Calu3 (cell line): ENCODE measurements at regions not wholly inside any gene's neighbourhood (a gene's known extent, or its start where the extent isn't known, plus 50 kb on each side); places are given as distances from the start of the nearest gene placed in this dataset.

Experiments used
- BruUV-seq: library from RNA; stranded (reverse); fragments of 400-500 nt; replicated peaks from 2 replicates; lab custom pipeline; 2021; lab: Mats Ljungman, UMichigan
- CTCF ChIA-PET: fragments of 300-600 bp; sonication (Branson Sonifier 250); formaldehyde crosslinking; loops from one replicate; lab custom pipeline; 2022; ENCODE audit warnings: antibody characterized with exemption; lab: Charles Lee
- DNase-seq: peaks from one replicate; pipeline ENCODE4 v3.0.0; 2022
- H3K27ac Mint-ChIP-seq: one replicate; pipeline ENCODE4 v1.8.0; 2022; ENCODE audit warnings: mixed read lengths; ENCODE audit not compliant: unreplicated experiment
- H3K27me3 Mint-ChIP-seq: one replicate; pipeline ENCODE4 v1.8.0; 2022; ENCODE audit warnings: mixed read lengths; ENCODE audit not compliant: unreplicated experiment
- H3K36me3 Mint-ChIP-seq: one replicate; pipeline ENCODE4 v1.8.0; 2022; ENCODE audit warnings: mild to moderate bottlenecking, moderate library complexity, mixed read lengths; ENCODE audit not compliant: insufficient read depth, unreplicated experiment
- H3K4me1 Mint-ChIP-seq: one replicate; pipeline ENCODE4 v1.8.0; 2022; ENCODE audit warnings: mild to moderate bottlenecking, low read depth, mixed read lengths; ENCODE audit not compliant: unreplicated experiment
- H3K4me3 Mint-ChIP-seq: one replicate; pipeline ENCODE4 v1.8.0; 2022; ENCODE audit warnings: mild to moderate bottlenecking, low read depth, moderate library complexity, mixed read lengths; ENCODE audit not compliant: unreplicated experiment
- H3K9me3 Mint-ChIP-seq: one replicate; pipeline ENCODE4 v1.8.0; 2022; ENCODE audit warnings: low read depth, mixed read lengths; ENCODE audit not compliant: unreplicated experiment
- intact Hi-C: fragments of 100-400 bp; cut with micrococcal nuclease; formaldehyde crosslinking; loops from one replicate; pipeline ENCODE4 v1.10.0; 2022; ENCODE audit not compliant: unreplicated experiment
- TF ChIP-seq, protein P1 (sequence below): fragments of 200-600 bp; IDR thresholded peaks from one replicate; pipeline ENCODE4 v1.8.0; 2022; ENCODE audit warnings: antibody characterized with exemption; ENCODE audit not compliant: unreplicated experiment

DNA sequence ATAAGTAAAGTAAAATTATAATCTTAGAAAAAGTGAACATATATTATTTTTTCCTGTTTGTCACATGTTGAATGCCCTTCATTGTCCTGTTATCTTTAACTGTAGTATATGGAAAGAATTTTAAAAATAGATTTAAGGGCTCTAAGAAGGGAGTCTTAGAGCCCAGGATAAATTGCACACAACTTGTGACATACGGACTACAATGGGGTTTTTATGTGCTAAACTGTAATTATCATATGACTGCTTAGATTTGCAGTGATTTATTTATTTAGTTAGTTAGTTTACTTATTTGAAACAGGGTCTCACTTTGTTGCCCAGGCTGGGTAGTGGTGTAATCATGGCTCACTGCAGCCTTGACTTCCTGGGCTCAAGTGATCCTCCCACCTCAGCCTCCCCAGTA lies 187.8 kb upstream of the HMGA2 start:
- H3K27ac Mint-ChIP-seq: peak overlapping the region; percentile 82
- DNase-seq: no peak
- TF ChIP-seq, protein P1, sequence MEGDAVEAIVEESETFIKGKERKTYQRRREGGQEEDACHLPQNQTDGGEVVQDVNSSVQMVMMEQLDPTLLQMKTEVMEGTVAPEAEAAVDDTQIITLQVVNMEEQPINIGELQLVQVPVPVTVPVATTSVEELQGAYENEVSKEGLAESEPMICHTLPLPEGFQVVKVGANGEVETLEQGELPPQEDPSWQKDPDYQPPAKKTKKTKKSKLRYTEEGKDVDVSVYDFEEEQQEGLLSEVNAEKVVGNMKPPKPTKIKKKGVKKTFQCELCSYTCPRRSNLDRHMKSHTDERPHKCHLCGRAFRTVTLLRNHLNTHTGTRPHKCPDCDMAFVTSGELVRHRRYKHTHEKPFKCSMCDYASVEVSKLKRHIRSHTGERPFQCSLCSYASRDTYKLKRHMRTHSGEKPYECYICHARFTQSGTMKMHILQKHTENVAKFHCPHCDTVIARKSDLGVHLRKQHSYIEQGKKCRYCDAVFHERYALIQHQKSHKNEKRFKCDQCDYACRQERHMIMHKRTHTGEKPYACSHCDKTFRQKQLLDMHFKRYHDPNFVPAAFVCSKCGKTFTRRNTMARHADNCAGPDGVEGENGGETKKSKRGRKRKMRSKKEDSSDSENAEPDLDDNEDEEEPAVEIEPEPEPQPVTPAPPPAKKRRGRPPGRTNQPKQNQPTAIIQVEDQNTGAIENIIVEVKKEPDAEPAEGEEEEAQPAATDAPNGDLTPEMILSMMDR: no peak
- CTCF ChIA-PET: interaction anchor here (2.0 kb wide), 1 partner anchor 9 kb away, joined by 4 read pairs; no protein-coding TSS in a partner anchor
- peaks cover 40% of the 10 kb centered on the region for H3K4me1 Mint-ChIP-seq
- BruUV-seq: no TSS peak
- no peak overlapping the region for H3K4me3 Mint-ChIP-seq
- intact Hi-C loops: no loop called here
- peaks cover 14% of the 10 kb centered on the region for H3K36me3 Mint-ChIP-seq
- H3K27me3 Mint-ChIP-seq: no peaks in the 10 kb centered on the region
- H3K9me3 Mint-ChIP-seq: no peaks in the 10 kb centered on the region

DNA sequence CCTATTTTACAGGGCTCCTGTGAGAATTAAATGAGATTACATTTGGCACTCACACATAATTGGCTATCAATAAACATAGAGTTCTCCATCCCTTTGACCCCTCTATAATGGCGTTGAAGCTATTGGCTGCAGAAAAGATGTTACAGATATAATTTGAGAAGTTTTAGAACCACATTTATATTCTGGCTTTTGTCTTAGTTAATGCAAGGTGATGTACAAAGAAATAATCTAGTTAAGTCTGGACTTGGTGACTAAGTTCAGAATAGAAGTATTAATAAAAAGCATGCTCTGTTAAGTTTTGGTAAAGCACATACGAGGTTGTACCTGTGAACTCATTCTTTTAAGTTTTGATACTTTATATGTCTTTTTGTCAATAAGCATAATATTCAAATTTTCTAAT lies 187.1 kb upstream of the HMGA2 start:
- H3K4me3 Mint-ChIP-seq: no peak overlapping the region
- H3K4me1 Mint-ChIP-seq: peaks cover 33% of the 10 kb centered on the region
- peaks cover 7% of the 10 kb centered on the region for H3K36me3 Mint-ChIP-seq
- peaks cover 4% of the 10 kb centered on the region for H3K9me3 Mint-ChIP-seq
- no peaks in the 10 kb centered on the region for H3K27me3 Mint-ChIP-seq
- DNase-seq: no peak
- intact Hi-C loops: no loop called here
- BruUV-seq: no TSS peak
- CTCF ChIA-PET: no interaction called here
- H3K27ac Mint-ChIP-seq: no peak overlapping the region
- TF ChIP-seq, protein P1: no peak

DNA sequence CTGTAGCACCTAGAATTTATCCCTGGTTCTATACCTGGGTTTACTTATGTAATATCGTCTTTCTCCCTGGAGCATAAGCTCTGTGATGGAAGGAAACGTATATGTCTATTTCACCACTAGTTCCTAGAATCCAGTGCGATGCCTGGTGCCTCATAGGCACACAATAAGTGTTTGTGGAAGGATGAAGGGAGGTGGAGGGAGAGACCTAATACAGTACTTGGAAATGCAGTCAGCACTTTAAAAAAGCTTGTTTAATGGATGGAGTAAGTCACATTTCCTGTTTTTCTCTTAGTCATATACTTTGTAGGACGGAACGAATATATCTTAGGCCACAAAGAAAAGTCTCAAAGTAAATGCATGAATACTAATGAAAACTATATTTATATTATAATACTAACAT lies 186.5 kb upstream of the HMGA2 start:
- Mint-ChIP-seq H3K9me3 (peaks cover 7% of the 10 kb centered on the region), H3K4me1 (peaks cover 31% of the 10 kb centered on the region), H3K27ac (no peak overlapping the region), H3K27me3 (no peaks in the 10 kb centered on the region), H3K36me3 (peaks cover under 1% of the 10 kb centered on the region), H3K4me3 (no peak overlapping the region)
- BruUV-seq: no TSS peak
- TF ChIP-seq, protein P1: no peak
- CTCF ChIA-PET: no interaction called here
- intact Hi-C loops: no loop called here
- DNase-seq: no peak

DNA sequence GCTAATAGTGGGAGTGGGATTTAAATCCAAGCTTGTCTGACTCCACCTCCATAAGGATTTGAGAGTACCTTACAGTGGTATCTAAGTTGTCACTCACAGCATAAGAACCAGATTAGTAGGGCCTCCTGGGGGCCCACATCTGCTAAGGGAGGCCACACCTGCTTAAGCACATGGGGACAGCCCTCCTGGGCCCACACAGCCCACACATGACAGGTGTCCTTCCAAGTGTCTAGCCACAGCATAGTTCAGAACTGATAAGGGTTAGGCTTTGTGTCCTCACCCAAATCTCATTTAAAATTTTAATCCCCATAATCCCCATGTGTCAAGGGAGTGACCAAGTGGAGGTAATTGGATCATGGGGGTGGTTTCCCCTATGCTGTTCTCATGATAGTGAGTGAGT lies 186.0 kb upstream of the HMGA2 start:
- Mint-ChIP-seq H3K27me3 (no peaks in the 10 kb centered on the region), H3K27ac (no peak overlapping the region), H3K36me3 (no peaks in the 10 kb centered on the region), H3K9me3 (peaks cover 7% of the 10 kb centered on the region), H3K4me1 (peaks cover 34% of the 10 kb centered on the region), H3K4me3 (no peak overlapping the region)
- TF ChIP-seq, protein P1: no peak
- DNase-seq: no peak
- CTCF ChIA-PET: no interaction called here
- BruUV-seq: no TSS peak
- intact Hi-C loops: no loop called here
